ENCODE measurements at regions not wholly inside any gene's neighbourhood (a gene's known extent, or its start where the extent isn't known, plus 50 kb on each side); places are given as distances from the start of the nearest gene placed in this dataset.

GRCh38 chr9:17062497-17062896 is 72.3 kb upstream of the CNTLN start:
- H3K4me2 ChIP-seq (ENCODE audit: low read length) = no peak overlapping the region
- TF ChIP-seq POLR2AphosphoS5 (IDR thresholded peaks at IDR 0.05) (no peak), TAF1 (IDR thresholded peaks at IDR 0.05; ENCODE audit: low read depth) (no peak), REST (IDR thresholded peaks at IDR 0.05; ENCODE audit: borderline replicate concordance) (no peak), MXI1 (conservative IDR thresholded peaks at IDR 0.05; ENCODE audit: poor library complexity, severe bottlenecking) (no peak), EZH2 (IDR thresholded peaks at IDR 0.05; ENCODE audit: borderline replicate concordance, insufficient read depth, low read length, poor library complexity, severe bottlenecking) (no peak), RAD21 (conservative IDR thresholded peaks at IDR 0.05) (no peak), EP300 (conservative IDR thresholded peaks at IDR 0.05; ENCODE audit: poor library complexity, severe bottlenecking) (no peak), SMC3 (conservative IDR thresholded peaks at IDR 0.05; ENCODE audit: poor library complexity) (no peak)
- TF ChIP-seq, protein P1, sequence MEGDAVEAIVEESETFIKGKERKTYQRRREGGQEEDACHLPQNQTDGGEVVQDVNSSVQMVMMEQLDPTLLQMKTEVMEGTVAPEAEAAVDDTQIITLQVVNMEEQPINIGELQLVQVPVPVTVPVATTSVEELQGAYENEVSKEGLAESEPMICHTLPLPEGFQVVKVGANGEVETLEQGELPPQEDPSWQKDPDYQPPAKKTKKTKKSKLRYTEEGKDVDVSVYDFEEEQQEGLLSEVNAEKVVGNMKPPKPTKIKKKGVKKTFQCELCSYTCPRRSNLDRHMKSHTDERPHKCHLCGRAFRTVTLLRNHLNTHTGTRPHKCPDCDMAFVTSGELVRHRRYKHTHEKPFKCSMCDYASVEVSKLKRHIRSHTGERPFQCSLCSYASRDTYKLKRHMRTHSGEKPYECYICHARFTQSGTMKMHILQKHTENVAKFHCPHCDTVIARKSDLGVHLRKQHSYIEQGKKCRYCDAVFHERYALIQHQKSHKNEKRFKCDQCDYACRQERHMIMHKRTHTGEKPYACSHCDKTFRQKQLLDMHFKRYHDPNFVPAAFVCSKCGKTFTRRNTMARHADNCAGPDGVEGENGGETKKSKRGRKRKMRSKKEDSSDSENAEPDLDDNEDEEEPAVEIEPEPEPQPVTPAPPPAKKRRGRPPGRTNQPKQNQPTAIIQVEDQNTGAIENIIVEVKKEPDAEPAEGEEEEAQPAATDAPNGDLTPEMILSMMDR (IDR thresholded peaks at IDR 0.05; ENCODE audit: poor library complexity, severe bottlenecking) = no peak
- no peaks in the 10 kb centered on the region for H3K9me3 ChIP-seq (ENCODE audit: low read length)
- no peaks in the 10 kb centered on the region for H3K36me3 ChIP-seq (ENCODE audit: insufficient read depth, low read length)
- no peak overlapping the region for H3K4me3 ChIP-seq (ENCODE audit: low read length)
- no peak overlapping the region for H3K27ac ChIP-seq (ENCODE audit: low read length)
- H2AFZ ChIP-seq (ENCODE audit: low read depth, low read length) = no peak overlapping the region
- no peaks in the 10 kb centered on the region for H3K27me3 ChIP-seq (ENCODE audit: insufficient read depth, low read depth, low read length)
- H3K9me2 ChIP-seq (ENCODE audit: insufficient read depth, low read length) = no peaks in the 10 kb centered on the region
- no peaks in the 10 kb centered on the region for H4K20me1 ChIP-seq (ENCODE audit: insufficient read depth)
- H3F3A ChIP-seq (ENCODE audit: insufficient read depth, low read length, poor library complexity, severe bottlenecking) = no peaks in the 10 kb centered on the region
- no peak overlapping the region for H3K9ac ChIP-seq (ENCODE audit: low read length)
- no peaks in the 10 kb centered on the region for H3K79me2 ChIP-seq (replicated peaks; ENCODE audit: insufficient read depth, low read length)

GRCh38 chr9:17060450-17060849 is 74.4 kb upstream of the CNTLN start:
- H3K4me2 ChIP-seq (ENCODE audit: low read length) = no peak overlapping the region
- TF ChIP-seq RAD21 (conservative IDR thresholded peaks at IDR 0.05) = no peak
- TF ChIP-seq, protein P1 (IDR thresholded peaks at IDR 0.05; ENCODE audit: poor library complexity, severe bottlenecking) = no peak
- no peak for TF ChIP-seq SMC3 (conservative IDR thresholded peaks at IDR 0.05; ENCODE audit: poor library complexity)
- no peak for TF ChIP-seq MXI1 (conservative IDR thresholded peaks at IDR 0.05; ENCODE audit: poor library complexity, severe bottlenecking)
- no peak for TF ChIP-seq REST (IDR thresholded peaks at IDR 0.05; ENCODE audit: borderline replicate concordance)
- TF ChIP-seq TAF1 (IDR thresholded peaks at IDR 0.05; ENCODE audit: low read depth) = no peak
- no peak for TF ChIP-seq EP300 (conservative IDR thresholded peaks at IDR 0.05; ENCODE audit: poor library complexity, severe bottlenecking)
- no peak for TF ChIP-seq POLR2AphosphoS5 (IDR thresholded peaks at IDR 0.05)
- no peak for TF ChIP-seq EZH2 (IDR thresholded peaks at IDR 0.05; ENCODE audit: borderline replicate concordance, insufficient read depth, low read length, poor library complexity, severe bottlenecking)
- no peaks in the 10 kb centered on the region for H4K20me1 ChIP-seq (ENCODE audit: insufficient read depth)
- no peak overlapping the region for H3K27ac ChIP-seq (ENCODE audit: low read length)
- H3K79me2 ChIP-seq (replicated peaks; ENCODE audit: insufficient read depth, low read length) = no peaks in the 10 kb centered on the region
- no peaks in the 10 kb centered on the region for H3F3A ChIP-seq (ENCODE audit: insufficient read depth, low read length, poor library complexity, severe bottlenecking)
- H3K9me3 ChIP-seq (ENCODE audit: low read length) = no peaks in the 10 kb centered on the region
- H3K27me3 ChIP-seq (ENCODE audit: insufficient read depth, low read depth, low read length) = no peaks in the 10 kb centered on the region
- H3K9me2 ChIP-seq (ENCODE audit: insufficient read depth, low read length) = no peaks in the 10 kb centered on the region
- no peak overlapping the region for H3K9ac ChIP-seq (ENCODE audit: low read length)
- no peaks in the 10 kb centered on the region for H3K36me3 ChIP-seq (ENCODE audit: insufficient read depth, low read length)
- no peak overlapping the region for H3K4me3 ChIP-seq (ENCODE audit: low read length)
- H2AFZ ChIP-seq (ENCODE audit: low read depth, low read length) = no peak overlapping the region
